ENCODE measurements at regions not wholly inside any gene's neighbourhood (a gene's known extent, or its start where the extent isn't known, plus 50 kb on each side); places are given as distances from the start of the nearest gene placed in this dataset.

Small RNA genes lying in the stretch of these regions (microRNA-seq; reads per million reads assigned to microRNA genes)
- gene MIR1270 (ENCODE audit: borderline microRNAs expressed, borderline replicate concordance), result 10.7 reads per million, percentile 42 among the genes with 10 or more reads in this experiment

All from activated CD4-positive, alpha-beta T cell treated with anti-CD3 and anti-CD28 coated beads, Interleukin-2, amount 10 ng/mL, durations not matched to agents 7 days and 5 days (primary cell).